ENCODE measurements at regions not wholly inside any gene's neighbourhood (a gene's known extent, or its start where the extent isn't known, plus 50 kb on each side); places are given as distances from the start of the nearest gene placed in this dataset.

DNA sequence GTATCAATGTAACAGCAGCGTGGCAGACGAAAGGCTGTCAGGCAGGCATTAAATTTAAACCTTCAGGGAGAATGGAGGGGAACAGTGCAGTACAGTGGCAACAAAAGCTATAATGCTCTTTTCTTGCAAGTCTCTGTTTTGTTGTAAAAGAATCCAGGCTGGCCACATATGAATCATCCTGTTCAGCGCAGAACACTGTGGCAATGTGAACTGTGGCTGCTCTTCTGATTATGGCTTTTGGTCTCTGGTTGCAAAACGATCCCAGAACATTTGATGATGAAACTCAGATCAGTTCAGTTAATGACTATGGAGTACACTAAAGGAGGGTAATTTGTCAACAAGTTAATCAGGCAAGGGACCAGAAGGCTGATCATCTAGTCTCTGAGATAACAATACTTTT, 219.7 kb upstream of the SGO1 start:
- Mint-ChIP-seq H3K36me3 (ENCODE audit: insufficient read depth) (no peaks in the 10 kb centered on the region), H3K27me3 (no peaks in the 10 kb centered on the region), H3K4me3 (no peak overlapping the region), H3K4me1 (ENCODE audit: low read depth in 2 of 2) (no peaks in the 10 kb centered on the region), H3K27ac (no peak overlapping the region), H3K9me3 (no peaks in the 10 kb centered on the region)
- ATAC-seq (replicated peaks) (no peak), DNase-seq (no peak)

DNA sequence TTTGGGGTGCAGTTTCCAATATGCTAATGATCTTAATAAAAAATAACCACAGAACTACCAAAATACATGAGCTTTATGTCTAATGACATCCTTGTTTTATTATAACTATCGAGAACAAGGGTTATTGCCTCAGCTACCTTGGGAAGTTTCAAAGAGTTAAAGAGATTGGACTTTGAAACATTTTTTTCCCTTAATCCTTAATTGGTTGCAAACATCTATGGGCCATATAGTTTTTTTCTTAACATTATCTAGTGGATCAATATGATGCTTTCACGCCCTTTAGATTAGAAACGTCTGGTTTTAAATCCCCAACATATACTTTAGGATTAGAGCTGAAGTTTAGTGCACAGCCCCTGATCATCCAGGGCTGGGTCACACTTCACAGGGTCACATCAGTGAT, 219.2 kb upstream of the SGO1 start:
- ATAC-seq (replicated peaks): no peak
- no peaks in the 10 kb centered on the region for H3K9me3 Mint-ChIP-seq
- DNase-seq: no peak
- no peaks in the 10 kb centered on the region for H3K27me3 Mint-ChIP-seq
- H3K27ac Mint-ChIP-seq: no peak overlapping the region
- no peaks in the 10 kb centered on the region for H3K4me1 Mint-ChIP-seq (ENCODE audit: low read depth in 2 of 2)
- no peak overlapping the region for H3K4me3 Mint-ChIP-seq
- H3K36me3 Mint-ChIP-seq (ENCODE audit: insufficient read depth): no peaks in the 10 kb centered on the region

DNA sequence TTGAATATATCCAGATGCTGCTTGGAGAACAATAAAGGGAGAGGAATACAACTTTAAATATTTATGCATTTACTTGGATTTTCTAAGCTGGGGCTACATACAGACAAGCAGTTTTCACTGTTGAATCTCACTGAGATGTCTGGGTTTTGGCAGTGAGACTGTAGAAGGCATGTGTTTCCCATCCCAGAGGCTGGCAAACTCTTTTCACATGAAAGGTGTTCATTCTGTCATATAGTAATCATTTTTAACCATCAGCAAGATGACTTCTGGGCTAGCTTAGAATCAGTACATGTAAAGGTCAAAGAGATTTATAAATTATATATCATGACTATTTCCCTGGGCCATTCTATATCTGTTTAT, 218.7 kb upstream of the SGO1 start:
- DNase-seq: no peak
- ATAC-seq (replicated peaks): no peak
- Mint-ChIP-seq H3K4me3 (no peak overlapping the region), H3K27me3 (no peaks in the 10 kb centered on the region), H3K9me3 (no peaks in the 10 kb centered on the region), H3K27ac (no peak overlapping the region), H3K4me1 (ENCODE audit: low read depth in 2 of 2) (no peaks in the 10 kb centered on the region), H3K36me3 (ENCODE audit: insufficient read depth) (no peaks in the 10 kb centered on the region)

DNA sequence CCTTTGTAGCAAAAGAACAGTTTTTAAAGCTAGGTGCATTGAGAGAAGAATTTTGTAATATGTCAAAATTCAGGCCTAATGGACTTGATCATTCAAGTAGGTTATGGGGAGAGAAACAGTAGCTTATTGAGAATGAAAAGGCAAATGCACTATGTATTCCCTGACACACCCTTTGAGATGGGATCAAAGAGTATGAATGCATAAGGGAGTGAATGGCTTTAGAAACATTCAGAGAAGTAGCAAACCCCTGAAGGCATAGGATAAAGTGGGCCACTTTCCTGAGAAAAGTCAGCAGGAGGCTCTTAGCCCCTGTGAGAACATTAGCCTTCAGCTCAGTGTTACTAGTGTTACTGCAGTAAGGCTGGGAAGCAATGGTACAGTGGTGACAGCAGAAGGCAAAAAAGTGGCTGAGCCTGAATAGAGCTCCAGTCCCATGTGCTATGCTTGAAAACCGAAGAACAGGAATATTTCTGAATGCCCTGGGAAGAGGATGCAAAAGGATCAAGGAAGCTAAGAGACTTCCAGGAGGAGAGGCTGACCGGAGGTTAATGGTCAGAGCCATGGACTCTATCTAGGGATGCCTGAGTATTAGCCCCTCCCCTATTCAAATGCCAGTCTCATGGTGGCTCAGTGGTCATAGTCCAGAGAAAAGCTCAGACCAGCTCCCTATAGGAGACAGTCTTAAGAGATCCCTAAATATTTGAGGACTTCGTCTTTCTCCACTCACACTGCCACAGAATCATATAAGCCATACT, 218.2 kb upstream of the SGO1 start:
- no peaks in the 10 kb centered on the region for H3K4me1 Mint-ChIP-seq (ENCODE audit: low read depth in 2 of 2)
- ATAC-seq (replicated peaks): no peak
- no peak overlapping the region for H3K27ac Mint-ChIP-seq
- no peak overlapping the region for H3K4me3 Mint-ChIP-seq
- H3K9me3 Mint-ChIP-seq: no peaks in the 10 kb centered on the region
- DNase-seq: no peak
- H3K36me3 Mint-ChIP-seq (ENCODE audit: insufficient read depth): no peaks in the 10 kb centered on the region
- H3K27me3 Mint-ChIP-seq: no peaks in the 10 kb centered on the region

DNA sequence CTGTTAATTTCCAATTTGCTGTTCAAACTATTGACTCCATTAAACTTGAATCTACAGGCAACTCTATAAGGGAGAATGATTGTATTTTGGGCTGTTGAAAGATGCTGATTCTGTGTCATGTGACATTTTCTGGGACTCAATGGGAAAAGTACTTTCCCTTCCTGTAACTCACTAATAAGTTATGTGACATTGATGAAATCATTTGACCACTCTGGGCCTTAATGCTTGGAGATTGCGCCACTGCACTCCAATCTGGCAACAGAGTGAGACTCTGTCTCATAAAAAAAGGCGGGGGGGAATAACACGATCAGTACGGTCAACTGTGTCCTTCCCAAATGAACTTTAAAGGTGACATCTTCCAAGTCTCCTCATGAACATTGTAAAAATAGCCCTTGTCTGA, 215.2 kb upstream of the SGO1 start:
- ATAC-seq (replicated peaks) (no peak), DNase-seq (no peak)
- Mint-ChIP-seq H3K4me1 (ENCODE audit: low read depth in 2 of 2) (no peaks in the 10 kb centered on the region), H3K4me3 (no peak overlapping the region), H3K36me3 (ENCODE audit: insufficient read depth) (no peaks in the 10 kb centered on the region), H3K9me3 (no peaks in the 10 kb centered on the region), H3K27me3 (no peaks in the 10 kb centered on the region), H3K27ac (no peak overlapping the region)

DNA sequence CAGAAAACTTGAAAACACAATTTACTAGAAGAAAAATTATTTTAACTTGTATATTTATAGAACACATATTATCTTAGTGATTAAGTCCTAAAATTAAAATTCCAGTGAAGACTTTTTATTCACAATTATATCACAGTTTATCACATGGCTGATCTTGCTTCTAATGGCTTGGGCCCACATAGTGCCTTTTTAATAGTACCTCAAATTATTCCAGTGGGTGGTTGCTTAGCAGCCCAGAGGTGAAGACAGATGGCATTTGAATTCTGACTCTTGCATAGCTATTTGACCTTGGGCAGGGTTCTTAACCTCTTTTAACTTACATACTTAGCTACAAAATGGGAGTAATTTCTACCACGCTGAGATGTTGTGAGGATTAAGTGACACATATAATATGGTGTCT, 214.7 kb upstream of the SGO1 start:
- H3K27ac Mint-ChIP-seq: no peak overlapping the region
- no peaks in the 10 kb centered on the region for H3K36me3 Mint-ChIP-seq (ENCODE audit: insufficient read depth)
- no peak for DNase-seq
- no peaks in the 10 kb centered on the region for H3K9me3 Mint-ChIP-seq
- no peak for ATAC-seq (replicated peaks)
- H3K27me3 Mint-ChIP-seq: no peaks in the 10 kb centered on the region
- H3K4me1 Mint-ChIP-seq (ENCODE audit: low read depth in 2 of 2): no peaks in the 10 kb centered on the region
- no peak overlapping the region for H3K4me3 Mint-ChIP-seq

DNA sequence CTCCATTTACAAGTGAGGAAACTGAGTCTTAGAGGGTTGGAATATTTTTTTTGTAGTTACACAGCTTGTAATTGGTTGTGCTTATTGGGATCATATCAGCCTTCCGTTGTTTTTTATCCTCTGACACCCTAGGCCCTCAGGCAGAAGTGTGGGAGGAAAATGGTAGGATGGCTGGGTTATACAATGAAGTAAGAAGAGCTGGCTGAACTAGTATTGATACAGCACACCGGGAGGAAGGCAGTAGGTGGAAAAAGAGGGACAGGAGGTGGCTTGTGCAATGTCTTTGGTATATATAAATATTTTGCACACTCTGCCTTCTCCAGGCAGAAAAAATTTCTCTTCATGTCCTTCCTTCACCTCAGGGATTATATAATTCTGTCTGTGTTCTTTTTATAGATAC, 214.3 kb upstream of the SGO1 start:
- no peak for ATAC-seq (replicated peaks)
- Mint-ChIP-seq H3K4me1 (ENCODE audit: low read depth in 2 of 2) (no peaks in the 10 kb centered on the region), H3K27me3 (no peaks in the 10 kb centered on the region), H3K27ac (no peak overlapping the region), H3K4me3 (no peak overlapping the region), H3K9me3 (no peaks in the 10 kb centered on the region), H3K36me3 (ENCODE audit: insufficient read depth) (no peaks in the 10 kb centered on the region)
- no peak for DNase-seq

DNA sequence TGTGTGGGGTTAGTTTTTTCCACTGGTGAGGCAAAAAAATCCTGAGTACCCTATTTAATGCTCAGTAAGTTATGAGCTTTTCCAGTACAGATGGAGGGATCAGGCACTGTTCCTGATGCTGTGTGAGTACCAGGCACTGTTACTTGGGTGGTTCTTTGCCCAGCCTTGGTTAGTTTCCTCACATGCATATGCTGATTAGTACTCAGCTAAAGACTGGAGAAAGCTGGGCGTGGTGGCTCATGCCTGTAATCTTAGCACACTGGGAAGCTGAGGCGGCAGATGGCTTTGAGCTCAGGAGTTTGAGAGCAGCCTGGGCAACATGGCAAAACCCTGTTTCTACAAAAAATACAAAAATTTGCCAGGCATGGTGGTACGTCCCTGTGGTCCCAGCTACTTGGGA, 210.3 kb upstream of the SGO1 start:
- Mint-ChIP-seq H3K27ac (no peak overlapping the region), H3K9me3 (no peaks in the 10 kb centered on the region), H3K4me3 (no peak overlapping the region), H3K36me3 (ENCODE audit: insufficient read depth) (no peaks in the 10 kb centered on the region), H3K4me1 (ENCODE audit: low read depth in 2 of 2) (no peaks in the 10 kb centered on the region), H3K27me3 (no peaks in the 10 kb centered on the region)
- DNase-seq (no peak), ATAC-seq (replicated peaks) (no peak)

DNA sequence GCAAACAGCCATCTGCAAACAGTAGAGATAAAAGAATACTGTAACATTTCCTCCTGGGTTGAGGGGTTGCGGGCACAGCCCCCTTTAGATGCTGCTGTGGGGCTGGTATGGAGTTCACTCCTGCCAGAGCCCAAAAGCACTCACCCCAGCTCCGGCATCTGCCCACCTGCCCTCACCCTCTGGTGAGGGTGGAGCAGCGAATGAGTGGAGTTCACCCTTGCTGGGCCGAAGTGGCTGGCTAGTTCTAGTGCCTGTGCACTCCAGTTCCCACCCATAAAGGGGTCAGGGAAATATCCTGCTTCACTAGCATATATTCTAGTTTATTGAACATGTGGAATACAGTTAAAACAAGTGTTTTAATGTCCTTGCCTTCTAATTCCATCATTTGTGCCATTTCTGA, 209.7 kb upstream of the SGO1 start:
- Mint-ChIP-seq H3K9me3 (no peaks in the 10 kb centered on the region), H3K4me1 (ENCODE audit: low read depth in 2 of 2) (no peaks in the 10 kb centered on the region), H3K4me3 (no peak overlapping the region), H3K36me3 (ENCODE audit: insufficient read depth) (no peaks in the 10 kb centered on the region), H3K27me3 (no peaks in the 10 kb centered on the region), H3K27ac (no peak overlapping the region)
- DNase-seq (no peak), ATAC-seq (replicated peaks) (no peak)

DNA sequence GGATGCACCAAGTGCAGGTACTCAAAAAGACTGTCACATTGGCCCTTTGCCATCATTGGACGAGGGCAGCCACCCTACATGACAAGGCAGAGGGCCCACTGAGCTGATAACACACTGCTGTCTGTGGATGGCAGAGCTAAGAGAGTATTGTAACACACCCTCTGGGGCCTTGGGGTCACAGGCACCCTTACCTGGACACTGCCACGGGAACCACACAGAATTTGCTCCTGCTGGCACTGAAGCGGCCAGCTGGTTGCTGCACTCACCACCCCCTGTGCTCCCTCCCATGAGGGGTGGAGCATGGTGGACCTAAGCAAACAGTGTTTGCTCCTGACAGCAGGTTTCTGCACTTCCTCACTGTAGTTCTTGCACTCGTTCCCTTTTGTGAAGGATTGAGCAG, 208.2 kb upstream of the SGO1 start:
- Mint-ChIP-seq H3K36me3 (ENCODE audit: insufficient read depth) (no peaks in the 10 kb centered on the region), H3K9me3 (no peaks in the 10 kb centered on the region), H3K4me1 (ENCODE audit: low read depth in 2 of 2) (no peaks in the 10 kb centered on the region), H3K4me3 (no peak overlapping the region), H3K27me3 (no peaks in the 10 kb centered on the region), H3K27ac (no peak overlapping the region)
- ATAC-seq (replicated peaks) (no peak), DNase-seq (no peak)

DNA sequence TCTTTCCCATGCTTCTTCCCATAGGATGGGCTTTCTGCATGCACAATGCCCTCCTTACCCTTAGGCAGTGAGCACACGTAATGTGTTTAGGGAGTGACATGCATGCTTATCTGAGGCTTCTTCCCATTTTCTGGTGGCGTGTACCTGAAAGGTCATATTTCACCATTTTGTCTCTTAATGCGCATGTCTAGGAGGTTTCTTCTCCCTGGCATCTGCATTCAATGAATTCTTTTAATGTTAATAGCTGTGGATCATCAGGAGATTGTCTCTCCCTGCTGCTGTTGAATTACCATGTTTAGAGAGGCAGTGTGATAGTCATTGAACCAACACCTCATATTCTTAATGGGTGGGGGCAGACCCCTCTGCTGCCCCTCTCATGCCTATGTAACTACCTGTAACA, 205.6 kb upstream of the SGO1 start:
- DNase-seq: no peak
- Mint-ChIP-seq H3K27ac (no peak overlapping the region), H3K4me3 (no peak overlapping the region), H3K4me1 (ENCODE audit: low read depth in 2 of 2) (no peaks in the 10 kb centered on the region), H3K9me3 (no peaks in the 10 kb centered on the region), H3K27me3 (no peaks in the 10 kb centered on the region), H3K36me3 (ENCODE audit: insufficient read depth) (no peaks in the 10 kb centered on the region)
- no peak for ATAC-seq (replicated peaks)

DNA sequence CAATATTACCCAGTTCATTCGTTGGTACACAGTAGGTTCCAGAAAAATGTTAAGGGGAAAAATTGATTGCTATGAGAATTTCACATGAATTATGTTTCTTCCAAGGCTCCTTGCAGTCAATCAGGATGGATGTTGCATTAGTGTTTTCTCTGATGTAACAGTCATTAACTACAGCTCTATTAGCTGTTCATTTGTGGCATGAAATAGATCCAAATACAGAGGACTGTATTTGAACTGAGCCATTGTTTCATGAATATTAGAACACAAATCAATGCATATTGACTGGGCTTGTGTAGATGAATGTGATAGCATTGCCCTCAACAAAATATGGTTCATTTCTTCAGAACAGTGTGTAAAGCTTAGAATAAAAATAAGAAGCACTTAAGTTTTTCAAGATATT, 203.0 kb upstream of the SGO1 start:
- DNase-seq (no peak), ATAC-seq (replicated peaks) (no peak)
- no peak overlapping the region for H3K4me3 Mint-ChIP-seq
- no peak overlapping the region for H3K27ac Mint-ChIP-seq
- no peaks in the 10 kb centered on the region for H3K9me3 Mint-ChIP-seq
- no peaks in the 10 kb centered on the region for H3K27me3 Mint-ChIP-seq
- no peaks in the 10 kb centered on the region for H3K4me1 Mint-ChIP-seq (ENCODE audit: low read depth in 2 of 2)
- no peaks in the 10 kb centered on the region for H3K36me3 Mint-ChIP-seq (ENCODE audit: insufficient read depth)

DNA sequence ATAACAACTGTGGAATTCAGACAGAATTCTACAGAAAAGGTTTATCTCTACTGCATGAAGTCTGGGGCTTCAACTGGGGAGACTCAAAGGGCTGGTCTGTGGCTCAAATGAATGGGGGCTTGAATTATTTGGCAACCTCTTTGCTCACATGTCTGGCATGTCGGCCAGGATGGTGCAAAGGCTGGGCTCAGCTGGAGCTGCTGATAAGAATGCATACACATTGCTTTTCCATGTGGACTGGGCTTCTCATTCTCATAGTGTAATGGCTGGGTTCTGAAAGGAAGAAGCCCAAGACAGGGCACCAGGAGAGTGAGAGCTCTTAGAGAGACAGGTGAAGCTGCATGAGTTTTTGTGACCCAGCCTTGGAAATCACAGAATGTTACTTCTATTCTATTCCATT, 194.3 kb upstream of the SGO1 start:
- ATAC-seq (replicated peaks): no peak
- no peaks in the 10 kb centered on the region for H3K27me3 Mint-ChIP-seq
- H3K36me3 Mint-ChIP-seq (ENCODE audit: insufficient read depth): no peaks in the 10 kb centered on the region
- H3K4me3 Mint-ChIP-seq: no peak overlapping the region
- DNase-seq: no peak
- H3K4me1 Mint-ChIP-seq (ENCODE audit: low read depth in 2 of 2): no peaks in the 10 kb centered on the region
- no peaks in the 10 kb centered on the region for H3K9me3 Mint-ChIP-seq
- no peak overlapping the region for H3K27ac Mint-ChIP-seq

DNA sequence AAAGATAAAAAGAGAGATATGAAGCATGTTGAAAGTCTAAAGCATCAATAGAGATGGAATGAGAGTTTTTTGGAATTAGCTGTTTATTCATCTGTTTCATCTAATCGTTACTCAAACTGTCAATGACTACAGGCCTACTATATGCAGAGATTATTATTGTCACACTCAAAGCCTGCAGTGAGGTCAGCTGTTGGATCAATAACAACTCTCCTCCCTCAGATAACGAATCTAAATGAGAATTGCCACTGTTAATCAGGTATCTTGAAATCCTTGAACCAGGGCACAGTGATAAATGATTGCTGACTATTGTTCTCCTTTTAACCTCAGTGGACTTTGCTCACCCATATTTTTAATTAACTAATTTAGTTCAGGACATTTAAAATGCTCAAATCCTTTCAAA, 192.3 kb upstream of the SGO1 start:
- Mint-ChIP-seq H3K4me1 (ENCODE audit: low read depth in 2 of 2) (no peaks in the 10 kb centered on the region), H3K4me3 (no peak overlapping the region), H3K27ac (no peak overlapping the region), H3K9me3 (no peaks in the 10 kb centered on the region), H3K36me3 (ENCODE audit: insufficient read depth) (no peaks in the 10 kb centered on the region), H3K27me3 (no peaks in the 10 kb centered on the region)
- ATAC-seq (replicated peaks) (no peak), DNase-seq (no peak)

DNA sequence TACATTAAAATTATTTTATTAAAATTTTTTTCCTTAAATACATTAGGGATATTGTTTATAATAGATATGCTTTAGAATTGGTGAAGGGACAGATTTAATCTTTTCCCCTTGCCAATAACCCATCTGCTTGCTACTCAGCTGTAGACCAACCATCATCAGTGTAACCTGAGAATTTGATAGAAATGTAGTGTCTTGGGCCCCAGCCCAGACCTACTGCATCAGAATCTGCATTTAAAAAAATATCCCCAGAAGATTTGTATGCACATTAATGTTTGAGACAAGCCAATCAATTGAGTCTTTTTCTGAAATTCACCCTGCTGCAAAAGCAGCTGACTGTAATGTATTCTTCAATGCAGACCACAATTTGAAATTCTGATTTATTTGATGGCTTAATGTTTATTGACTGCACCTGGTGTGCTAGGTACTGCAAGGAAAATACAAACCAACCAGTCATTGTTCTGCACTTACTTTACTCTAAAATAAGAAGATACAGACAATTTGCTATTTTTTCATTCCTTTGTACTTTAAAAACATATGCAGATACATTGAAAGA, 190.7 kb upstream of the SGO1 start:
- Mint-ChIP-seq H3K9me3 (no peaks in the 10 kb centered on the region), H3K4me3 (no peak overlapping the region), H3K27ac (no peak overlapping the region), H3K4me1 (ENCODE audit: low read depth in 2 of 2) (no peaks in the 10 kb centered on the region), H3K36me3 (ENCODE audit: insufficient read depth) (no peaks in the 10 kb centered on the region), H3K27me3 (no peaks in the 10 kb centered on the region)
- ATAC-seq (replicated peaks) (no peak), DNase-seq (no peak)
